ENCODE measurements at regions not wholly inside any gene's neighbourhood (a gene's known extent, or its start where the extent isn't known, plus 50 kb on each side); places are given as distances from the start of the nearest gene placed in this dataset.
"Not testable (repeated sequence)": the region's sequence is repeated elsewhere in the genome, so short reads cannot be mapped to it uniquely, and the experiment has no call there.

DNA sequence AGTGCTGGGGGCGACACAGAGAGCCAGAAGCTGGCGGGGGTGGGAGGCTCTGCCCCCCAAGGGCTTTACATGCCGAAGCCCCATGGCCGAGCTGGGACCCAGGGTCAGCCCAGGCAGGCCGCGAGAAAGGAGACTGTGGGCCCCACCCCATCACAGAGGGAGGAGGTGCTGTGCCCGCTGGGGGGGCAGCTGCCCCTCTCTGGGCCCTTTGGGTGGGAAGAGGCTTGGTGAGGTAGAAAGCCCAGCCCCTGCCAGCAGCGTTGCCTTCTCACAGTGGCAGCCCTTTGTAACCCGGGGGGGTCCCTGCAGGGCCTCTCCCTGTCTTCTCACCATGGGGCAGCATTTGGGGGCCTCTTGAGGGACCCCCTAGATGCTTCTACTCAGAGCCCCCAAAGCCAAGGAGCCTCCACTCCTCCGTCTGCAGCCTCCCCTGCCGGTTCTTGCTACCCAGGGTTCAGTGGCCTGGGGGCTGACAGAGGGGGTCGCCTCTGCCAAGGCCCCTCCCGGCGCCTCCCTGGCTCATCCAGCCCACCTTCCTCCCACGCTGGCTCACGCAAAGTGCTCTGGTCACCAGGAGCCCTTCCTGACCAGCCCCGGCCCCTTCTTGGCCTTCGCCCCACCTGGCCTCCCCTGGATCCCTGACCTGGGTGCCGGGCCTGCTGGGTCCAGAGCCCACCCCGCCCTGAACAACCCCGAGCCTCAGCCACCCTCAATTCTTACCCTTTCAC lies 2967.9 kb downstream of the RPIA start:
- DNase-seq: not testable (repeated sequence)

- peak in 1 of 5 experiments; percentile 59 for DNase-seq
Observed at GRCh38 chr2:91659917-91660275, 2968.4 kb downstream of the RPIA start.

DNA sequence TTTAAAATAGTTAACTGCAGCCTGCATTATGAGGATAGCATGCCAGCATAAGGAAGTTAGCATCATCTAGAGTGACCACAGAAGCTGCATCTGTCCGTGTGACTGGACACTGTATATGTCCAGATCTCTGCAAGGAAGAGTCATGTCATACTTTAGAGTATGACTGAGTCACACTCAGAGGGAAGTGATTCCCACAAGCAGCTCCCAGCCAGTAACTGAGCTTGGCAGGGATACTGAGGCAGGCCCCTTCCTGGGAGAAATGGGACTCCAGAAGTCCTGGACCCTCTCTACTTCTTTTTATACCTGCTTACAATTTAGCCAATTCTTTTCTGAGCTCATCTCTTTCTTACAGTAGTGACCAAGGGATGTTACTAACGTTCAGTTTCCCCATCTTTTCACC lies 2975.9 kb downstream of the RPIA start:
- DNase-seq: not testable (repeated sequence)

- not testable (repeated sequence) for DNase-seq
Observed at GRCh38 chr2:91685541-91685940, 2994.1 kb downstream of the RPIA start.

DNA sequence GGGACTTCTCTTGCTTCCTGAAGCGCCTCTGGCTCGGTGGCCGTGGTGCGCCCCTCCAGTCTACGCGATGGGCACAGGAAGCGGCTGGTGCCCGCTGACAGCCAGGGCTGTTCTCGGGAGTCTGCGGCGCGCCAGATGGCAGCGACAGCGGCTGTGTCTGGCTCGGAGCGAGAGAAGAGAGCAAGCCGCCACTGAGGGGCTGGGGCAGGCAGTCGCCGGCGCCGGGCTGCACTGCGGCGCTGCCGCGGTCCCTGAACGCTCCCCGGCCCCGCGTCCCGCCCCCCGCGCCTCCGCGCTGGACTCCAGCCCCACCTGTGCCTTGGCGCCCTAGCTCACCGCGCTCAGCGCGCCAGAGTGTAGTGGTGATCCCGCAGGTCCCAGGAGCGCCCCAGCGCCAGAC lies 2994.6 kb downstream of the RPIA start:
- not testable (repeated sequence) for DNase-seq
